ENCODE measurements at regions not wholly inside any gene's neighbourhood (a gene's known extent, or its start where the extent isn't known, plus 50 kb on each side); places are given as distances from the start of the nearest gene placed in this dataset.

DNA sequence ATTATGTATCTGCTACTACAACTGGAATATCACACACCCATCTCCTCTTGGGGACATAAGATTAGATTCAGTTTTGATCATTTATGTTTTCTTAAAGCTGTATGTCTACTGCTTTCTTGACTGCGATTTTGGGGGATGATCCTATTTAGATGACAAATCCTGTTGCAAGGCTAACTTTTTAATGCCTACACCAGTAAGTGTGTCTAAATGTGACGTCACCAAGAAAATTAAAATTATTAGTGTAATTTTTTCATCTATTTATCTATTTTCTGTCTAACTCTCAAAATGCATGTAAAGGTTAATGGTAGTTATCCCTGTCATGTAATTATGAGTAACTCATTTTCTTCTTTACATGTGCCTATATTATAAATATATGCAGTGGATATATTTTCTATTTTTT is 170.9 kb upstream of the PPFIA2 start:
- WGBS (ENCODE audit: low lambda C conversion rate): 11% methylated on average over 2 of the region's 2 CpGs
- Histone ChIP-seq H3K4me3 (ENCODE audit: low read depth in 2 of 2, low read length in 1 of 2) (no peak overlapping the region), H3F3A (replicated peaks; ENCODE audit: insufficient read depth) (no peaks in the 10 kb centered on the region), H3K9me3 (no peaks in the 10 kb centered on the region), H3K79me2 (ENCODE audit: insufficient read depth) (no peaks in the 10 kb centered on the region), H3K4me1 (ENCODE audit: control insufficient read depth in 1 of 2, insufficient read depth in 2 of 2, low read depth in 1 of 2, low read length in 1 of 2) (no peaks in the 10 kb centered on the region), H3K27ac (ENCODE audit: low read depth in 2 of 2, low read length in 1 of 2) (no peak overlapping the region), H3K4me2 (no peak overlapping the region), H3K36me3 (replicated peaks in 1 of 2; ENCODE audit: control insufficient read depth in 1 of 2, insufficient read depth in 2 of 2, low read length in 1 of 2) (no peaks in the 10 kb centered on the region), H4K20me1 (ENCODE audit: insufficient read depth) (no peaks in the 10 kb centered on the region), H3K27me3 (ENCODE audit: insufficient read depth) (no peaks in the 10 kb centered on the region), H2AFZ (ENCODE audit: low read depth) (no peak overlapping the region), H3K9ac (no peak overlapping the region), H3K9me2 (no peaks in the 10 kb centered on the region)
- CTCF ChIA-PET: interaction anchor here (2.0 kb wide), 1 partner anchor 13 kb away, joined by 4 read pairs; no protein-coding TSS in a partner anchor
- POLR2A ChIA-PET: no interaction called here
- TF ChIP-seq TCF12 (IDR thresholded peaks at IDR 0.05) (no peak), GATA2 (CRISPR knock-in tag; IDR thresholded peaks at IDR 0.05) (no peak), EP300 (IDR thresholded peaks at IDR 0.05; ENCODE audit: borderline replicate concordance in 1 of 2, low read depth in 1 of 2, low read length in 1 of 2) (no peak), TEAD4 (IDR thresholded peaks at IDR 0.05; ENCODE audit: borderline replicate concordance, insufficient read depth) (no peak), MEF2A (IDR thresholded peaks at IDR 0.05; ENCODE audit: borderline replicate concordance, low read depth) (no peak), EZH2phosphoT487 (IDR thresholded peaks at IDR 0.05; ENCODE audit: borderline replicate concordance, low read depth) (no peak)
- TF ChIP-seq, protein P1, sequence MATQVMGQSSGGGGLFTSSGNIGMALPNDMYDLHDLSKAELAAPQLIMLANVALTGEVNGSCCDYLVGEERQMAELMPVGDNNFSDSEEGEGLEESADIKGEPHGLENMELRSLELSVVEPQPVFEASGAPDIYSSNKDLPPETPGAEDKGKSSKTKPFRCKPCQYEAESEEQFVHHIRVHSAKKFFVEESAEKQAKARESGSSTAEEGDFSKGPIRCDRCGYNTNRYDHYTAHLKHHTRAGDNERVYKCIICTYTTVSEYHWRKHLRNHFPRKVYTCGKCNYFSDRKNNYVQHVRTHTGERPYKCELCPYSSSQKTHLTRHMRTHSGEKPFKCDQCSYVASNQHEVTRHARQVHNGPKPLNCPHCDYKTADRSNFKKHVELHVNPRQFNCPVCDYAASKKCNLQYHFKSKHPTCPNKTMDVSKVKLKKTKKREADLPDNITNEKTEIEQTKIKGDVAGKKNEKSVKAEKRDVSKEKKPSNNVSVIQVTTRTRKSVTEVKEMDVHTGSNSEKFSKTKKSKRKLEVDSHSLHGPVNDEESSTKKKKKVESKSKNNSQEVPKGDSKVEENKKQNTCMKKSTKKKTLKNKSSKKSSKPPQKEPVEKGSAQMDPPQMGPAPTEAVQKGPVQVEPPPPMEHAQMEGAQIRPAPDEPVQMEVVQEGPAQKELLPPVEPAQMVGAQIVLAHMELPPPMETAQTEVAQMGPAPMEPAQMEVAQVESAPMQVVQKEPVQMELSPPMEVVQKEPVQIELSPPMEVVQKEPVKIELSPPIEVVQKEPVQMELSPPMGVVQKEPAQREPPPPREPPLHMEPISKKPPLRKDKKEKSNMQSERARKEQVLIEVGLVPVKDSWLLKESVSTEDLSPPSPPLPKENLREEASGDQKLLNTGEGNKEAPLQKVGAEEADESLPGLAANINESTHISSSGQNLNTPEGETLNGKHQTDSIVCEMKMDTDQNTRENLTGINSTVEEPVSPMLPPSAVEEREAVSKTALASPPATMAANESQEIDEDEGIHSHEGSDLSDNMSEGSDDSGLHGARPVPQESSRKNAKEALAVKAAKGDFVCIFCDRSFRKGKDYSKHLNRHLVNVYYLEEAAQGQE (IDR thresholded peaks at IDR 0.05; ENCODE audit: low read depth, low read length): no peak
- TF ChIP-seq, protein P2, sequence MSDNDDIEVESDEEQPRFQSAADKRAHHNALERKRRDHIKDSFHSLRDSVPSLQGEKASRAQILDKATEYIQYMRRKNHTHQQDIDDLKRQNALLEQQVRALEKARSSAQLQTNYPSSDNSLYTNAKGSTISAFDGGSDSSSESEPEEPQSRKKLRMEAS (IDR thresholded peaks at IDR 0.05; ENCODE audit: low read depth): no peak
- TF ChIP-seq, protein P3, sequence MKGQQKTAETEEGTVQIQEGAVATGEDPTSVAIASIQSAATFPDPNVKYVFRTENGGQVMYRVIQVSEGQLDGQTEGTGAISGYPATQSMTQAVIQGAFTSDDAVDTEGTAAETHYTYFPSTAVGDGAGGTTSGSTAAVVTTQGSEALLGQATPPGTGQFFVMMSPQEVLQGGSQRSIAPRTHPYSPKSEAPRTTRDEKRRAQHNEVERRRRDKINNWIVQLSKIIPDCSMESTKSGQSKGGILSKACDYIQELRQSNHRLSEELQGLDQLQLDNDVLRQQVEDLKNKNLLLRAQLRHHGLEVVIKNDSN (IDR thresholded peaks at IDR 0.05; ENCODE audit: borderline replicate concordance, low read depth): no peak
- DNase-seq: no peak

DNA sequence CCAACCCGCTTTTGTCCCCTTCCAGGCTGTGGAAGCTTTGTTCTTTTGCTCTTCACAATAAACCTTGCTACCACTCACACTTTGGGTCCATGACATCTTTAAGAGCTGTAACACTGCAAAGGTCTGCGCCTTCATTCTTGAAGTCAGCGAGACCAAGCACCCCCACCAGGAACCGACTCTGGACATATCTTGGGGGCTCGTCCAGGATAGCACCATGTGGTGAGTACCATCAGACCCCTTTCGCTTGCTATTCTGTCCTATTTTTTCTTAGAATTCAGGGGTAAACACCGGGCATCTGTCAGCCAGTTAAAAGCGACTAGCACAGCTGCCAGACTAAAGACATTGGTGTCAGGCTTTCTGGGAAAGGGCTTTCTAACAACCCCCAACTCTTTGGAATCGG is 137.6 kb upstream of the PPFIA2 start:
- H3K4me3 ChIP-seq (ENCODE audit: low read depth in 2 of 2, low read length in 1 of 2): no peak overlapping the region
- H3K9ac ChIP-seq: no peak overlapping the region
- H3K4me1 ChIP-seq (ENCODE audit: control insufficient read depth in 1 of 2, insufficient read depth in 2 of 2, low read depth in 1 of 2, low read length in 1 of 2): no peaks in the 10 kb centered on the region
- no peaks in the 10 kb centered on the region for H3K27me3 ChIP-seq (ENCODE audit: insufficient read depth)
- H3K9me2 ChIP-seq: no peaks in the 10 kb centered on the region
- H3K36me3 ChIP-seq (replicated peaks in 1 of 2; ENCODE audit: control insufficient read depth in 1 of 2, insufficient read depth in 2 of 2, low read length in 1 of 2): no peaks in the 10 kb centered on the region
- H4K20me1 ChIP-seq (ENCODE audit: insufficient read depth): no peaks in the 10 kb centered on the region
- H3K9me3 ChIP-seq: no peaks in the 10 kb centered on the region
- no peak for DNase-seq
- TF ChIP-seq RFX5 (IDR thresholded peaks at IDR 0.05; ENCODE audit: low read length) (no peak), RXRA (IDR thresholded peaks at IDR 0.05; ENCODE audit: borderline replicate concordance, low read depth) (no peak)
- TF ChIP-seq, protein P2 (IDR thresholded peaks at IDR 0.05; ENCODE audit: low read depth): no peak
- no peak overlapping the region for H3K4me2 ChIP-seq
- H2AFZ ChIP-seq (ENCODE audit: low read depth): no peak overlapping the region
- no peak overlapping the region for H3K27ac ChIP-seq (ENCODE audit: low read depth in 2 of 2, low read length in 1 of 2)
- H3F3A ChIP-seq (replicated peaks; ENCODE audit: insufficient read depth): no peaks in the 10 kb centered on the region
- ChIA-PET CTCF (no interaction called here), POLR2A (no interaction called here)
- H3K79me2 ChIP-seq (ENCODE audit: insufficient read depth): no peaks in the 10 kb centered on the region
- 14% methylated on average over 9 of the region's 9 CpGs for WGBS (ENCODE audit: low lambda C conversion rate)
